GF-D8 (cell line): ENCODE measurements at regions not wholly inside any gene's neighbourhood (a gene's known extent, or its start where the extent isn't known, plus 50 kb on each side); places are given as distances from the start of the nearest gene placed in this dataset.
"Not testable (repeated sequence)": the region's sequence is repeated elsewhere in the genome, so short reads cannot be mapped to it uniquely, and the experiment has no call there.

Experiments
- DNase-seq: peaks from one replicate; lab custom pipeline; 2025; lab: John Stamatoyannopoulos, UW

DNA sequence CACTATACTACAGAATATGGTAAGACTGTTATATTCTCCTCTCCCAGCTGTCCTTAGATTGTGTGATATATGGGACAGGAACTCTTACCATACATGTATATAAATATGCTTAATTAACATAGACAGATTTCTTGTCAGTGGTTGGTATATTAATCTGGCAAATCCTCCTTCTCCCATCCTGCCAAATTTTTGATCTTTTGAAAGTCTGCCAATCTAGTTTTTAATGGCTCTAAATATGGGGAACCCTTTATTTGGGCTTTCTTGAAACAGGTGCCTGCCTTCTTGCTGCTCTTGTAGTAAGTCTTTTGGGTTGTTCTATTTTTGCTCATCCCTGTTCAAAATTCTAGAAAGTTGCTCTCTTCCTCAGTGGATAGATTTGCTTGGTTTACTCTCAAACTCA lies 63.5 kb downstream of the SPATA31D1 start:
- no peak for DNase-seq

DNA sequence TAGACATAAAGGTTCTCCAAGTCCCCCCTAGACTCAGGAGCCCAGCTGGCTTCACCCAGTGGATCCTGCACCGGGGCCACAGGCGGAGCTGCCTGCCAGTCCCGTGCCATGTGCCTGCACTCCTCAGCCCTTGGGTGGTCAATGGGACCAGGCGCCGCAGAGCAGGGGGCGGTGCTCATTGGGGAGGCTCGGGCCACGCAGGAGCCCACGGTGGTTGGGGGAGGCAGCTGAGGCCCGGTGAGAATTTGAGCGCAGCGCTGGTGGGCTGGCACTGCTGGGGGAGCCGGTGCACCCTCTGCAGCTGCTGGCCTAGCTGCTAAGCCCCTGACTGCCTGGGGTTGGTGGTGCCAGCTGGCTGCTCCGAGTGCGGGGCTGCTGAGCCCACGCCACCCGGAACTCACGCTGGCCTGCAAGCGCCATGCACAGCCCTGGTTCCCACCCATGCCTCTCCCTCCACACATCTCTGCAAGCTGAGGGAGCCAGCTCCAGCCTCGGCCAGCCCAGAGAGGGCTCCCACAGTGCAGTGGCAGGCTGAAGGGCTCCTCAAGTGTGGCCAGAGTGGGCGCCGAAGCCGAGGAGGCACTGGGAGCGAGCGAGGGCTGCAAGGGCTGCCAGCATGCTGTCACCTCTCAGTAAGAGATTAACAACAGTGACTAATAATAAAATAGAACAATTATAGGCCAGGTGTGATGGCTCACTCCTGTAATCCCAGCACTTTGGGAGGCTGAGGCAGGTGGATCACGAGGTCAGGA lies 65.9 kb downstream of the SPATA31D1 start:
- DNase-seq, result no peak

DNA sequence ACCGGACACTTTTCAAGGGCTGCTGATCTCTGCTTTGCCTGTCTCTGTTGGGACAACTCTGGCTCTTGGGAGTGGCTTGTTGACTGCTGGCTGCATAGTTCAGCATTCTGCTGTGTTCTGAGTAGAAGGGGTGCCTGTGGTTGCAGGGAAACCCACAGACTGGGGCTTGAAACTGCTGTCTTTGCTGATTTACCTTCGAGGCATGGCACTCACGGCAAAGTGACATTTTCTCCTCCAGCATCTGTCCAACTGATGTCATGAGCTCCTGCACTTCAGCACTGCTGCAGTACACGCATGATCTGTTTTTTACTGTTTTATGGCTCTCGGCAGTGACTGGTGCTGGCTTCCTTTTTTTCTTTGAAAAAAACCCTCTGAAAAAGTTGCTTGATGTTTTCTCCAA lies 69.2 kb downstream of the SPATA31D1 start:
- no peak for DNase-seq

DNA sequence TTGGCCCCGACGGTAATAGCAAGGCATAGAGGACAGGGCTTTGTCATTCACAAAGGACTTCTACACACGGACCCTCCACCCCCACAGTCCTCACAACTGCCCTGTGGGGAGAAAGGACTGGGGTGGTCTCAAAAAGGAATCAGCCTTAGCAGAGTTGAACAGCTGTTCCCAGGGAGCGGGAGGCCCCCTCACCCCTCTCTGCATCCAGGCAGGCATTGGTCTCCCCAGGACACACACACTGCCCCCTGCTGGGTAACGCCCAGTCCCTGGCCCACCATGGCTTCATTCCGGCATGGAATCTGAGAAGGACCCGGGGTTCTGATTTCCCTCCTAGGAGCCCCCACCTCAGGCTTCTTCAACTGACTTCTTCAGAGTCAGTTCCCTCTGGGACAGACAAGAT lies 73.2 kb downstream of the SPATA31D1 start:
- DNase-seq, result not testable (repeated sequence)

- DNase-seq, result no peak
These were observed 73.7 kb downstream of the SPATA31D1 start for GRCh38 chr9:82062245-82062644.

DNA sequence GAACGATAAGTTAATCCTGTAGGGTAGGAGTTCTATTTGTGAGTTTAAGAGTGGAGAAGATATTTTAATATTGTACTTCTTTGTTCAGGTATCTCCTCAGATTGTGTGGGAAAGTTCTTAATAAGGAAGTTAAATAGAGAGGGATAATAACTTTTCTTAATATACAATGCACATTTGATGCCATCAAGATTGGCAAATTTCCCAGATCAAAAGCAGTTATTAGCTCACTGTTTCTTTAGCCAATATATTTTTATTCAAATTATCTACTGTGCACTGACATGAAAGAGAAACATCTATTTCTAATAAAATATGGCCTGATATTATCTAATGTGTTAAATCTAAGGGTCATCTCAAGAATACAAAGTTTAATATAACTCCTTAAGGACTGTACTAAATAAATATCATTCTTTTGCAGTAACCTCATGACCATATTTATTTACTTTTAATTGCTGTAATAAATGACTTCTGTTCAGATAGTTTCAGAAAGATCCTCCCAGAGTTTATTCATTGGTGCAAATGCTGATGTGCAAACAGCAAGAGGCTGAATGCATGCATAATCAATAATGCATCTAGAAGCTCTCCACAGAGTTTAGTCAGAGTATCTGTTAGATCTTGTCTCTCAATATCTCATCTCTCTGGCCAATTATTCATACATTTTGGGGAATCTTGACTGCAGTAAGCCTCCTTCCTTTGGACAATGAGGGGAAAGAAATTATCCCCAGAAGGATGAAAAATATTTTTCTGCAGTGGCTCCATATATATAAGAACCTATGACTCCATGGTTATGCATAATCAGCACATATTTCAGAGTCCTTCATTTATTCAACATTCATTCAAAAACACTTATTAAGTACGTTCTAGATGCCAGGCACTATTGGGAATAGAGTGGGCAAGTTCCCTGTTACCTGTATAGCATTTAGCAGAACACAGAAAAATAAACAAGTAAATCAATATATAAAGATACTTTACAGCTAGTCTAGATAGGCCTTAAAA lies 85.3 kb downstream of the SPATA31D1 start:
- DNase-seq, result no peak

- DNase-seq, result no peak
These were observed 91.7 kb downstream of the SPATA31D1 start for GRCh38 chr9:82080265-82080664.

- DNase-seq, result no peak
These were observed 92.9 kb downstream of the SPATA31D1 start for GRCh38 chr9:82081496-82081895.

- DNase-seq, result no peak
These were observed 94.0 kb downstream of the SPATA31D1 start for GRCh38 chr9:82082563-82082962.

DNA sequence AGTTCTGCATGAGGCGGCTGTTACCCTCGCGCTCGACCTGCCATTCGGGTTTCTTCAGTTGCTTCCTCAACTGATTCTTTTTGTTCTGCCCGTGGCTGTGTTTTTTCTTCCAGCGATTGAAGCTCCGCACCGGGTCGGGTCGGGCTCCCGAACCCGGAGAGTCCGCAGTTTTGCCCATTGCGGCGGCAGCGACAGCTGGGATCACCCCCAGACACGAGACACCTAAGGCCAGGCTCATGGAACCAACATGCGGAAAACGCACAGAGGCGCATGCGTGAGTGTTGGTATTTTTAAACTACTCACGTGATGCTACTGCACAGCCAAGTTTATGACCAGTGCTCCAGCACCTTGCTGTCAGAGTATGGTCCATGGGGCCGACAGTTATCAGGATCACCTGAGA lies 100.0 kb downstream of the SPATA31D1 start:
- no peak for DNase-seq

DNA sequence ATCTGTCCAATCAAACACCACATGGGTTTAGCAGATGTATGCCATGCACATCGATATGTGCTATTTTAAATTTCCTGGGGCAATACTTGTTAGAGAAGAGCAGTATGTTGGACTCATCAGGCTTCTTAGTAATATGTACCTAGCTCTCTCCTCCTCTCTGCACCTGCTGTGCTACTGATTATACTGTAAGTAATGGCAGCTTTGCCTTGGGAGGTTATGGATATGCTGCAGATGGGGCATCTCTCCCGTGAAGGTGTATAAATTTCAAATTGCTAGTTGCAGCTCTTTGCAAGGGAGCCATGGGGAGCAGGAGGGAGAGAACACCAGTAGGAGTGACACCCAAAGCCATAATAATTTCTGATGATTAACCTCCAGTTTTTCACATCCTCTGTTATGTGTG lies 101.5 kb downstream of the SPATA31D1 start:
- DNase-seq, result no peak

- DNase-seq, result no peak
These were observed 102.5 kb downstream of the SPATA31D1 start for GRCh38 chr9:82091100-82091499.

GRCh38 chr9:82091610-82092009 lies 103.0 kb downstream of the SPATA31D1 start:
- no peak for DNase-seq

DNA sequence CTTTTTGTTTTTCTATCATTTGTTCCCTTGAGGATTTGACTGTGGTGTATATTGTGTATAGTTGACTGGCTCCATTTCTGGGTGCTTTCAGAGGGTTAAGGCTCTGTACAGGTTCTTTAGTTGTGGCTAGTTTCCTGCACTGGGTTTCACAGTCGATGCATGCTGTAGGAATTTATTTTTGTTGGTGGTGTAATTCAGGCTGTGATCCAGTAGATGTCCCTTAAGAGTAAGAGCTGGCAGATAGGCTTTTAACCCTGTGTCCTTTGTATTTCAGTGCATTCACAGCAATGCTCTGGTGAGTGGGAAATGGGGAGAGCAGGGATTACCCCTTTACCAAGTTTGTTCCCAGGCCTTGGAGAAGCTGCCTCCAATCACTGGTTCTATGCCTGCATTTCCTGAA lies 112.9 kb downstream of the SPATA31D1 start:
- no peak for DNase-seq

GRCh38 chr9:82104252-82104651 lies 115.7 kb downstream of the SPATA31D1 start:
- DNase-seq, result no peak

- DNase-seq, result no peak
These were observed 117.2 kb downstream of the SPATA31D1 start for GRCh38 chr9:82105729-82106128.

DNA sequence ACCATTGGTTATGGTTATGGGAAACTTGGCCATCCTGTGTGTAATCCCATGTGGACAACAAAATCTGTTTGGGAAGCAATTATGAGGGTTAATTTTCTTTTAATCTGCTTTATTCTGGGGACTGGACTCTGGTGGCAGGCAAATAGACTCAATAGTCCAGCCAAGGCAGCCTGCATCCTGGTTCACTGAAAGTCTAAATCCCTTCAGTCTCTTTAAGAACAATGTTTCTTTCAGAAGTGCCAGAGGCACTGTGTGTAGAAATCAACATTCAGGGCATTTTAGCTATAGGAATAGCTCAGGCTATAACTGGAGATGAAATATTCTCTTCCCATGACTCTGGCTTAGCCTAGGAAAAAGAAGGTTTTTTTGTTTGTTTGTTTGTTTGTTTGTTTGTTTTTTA lies 118.0 kb downstream of the SPATA31D1 start:
- DNase-seq, result no peak

DNA sequence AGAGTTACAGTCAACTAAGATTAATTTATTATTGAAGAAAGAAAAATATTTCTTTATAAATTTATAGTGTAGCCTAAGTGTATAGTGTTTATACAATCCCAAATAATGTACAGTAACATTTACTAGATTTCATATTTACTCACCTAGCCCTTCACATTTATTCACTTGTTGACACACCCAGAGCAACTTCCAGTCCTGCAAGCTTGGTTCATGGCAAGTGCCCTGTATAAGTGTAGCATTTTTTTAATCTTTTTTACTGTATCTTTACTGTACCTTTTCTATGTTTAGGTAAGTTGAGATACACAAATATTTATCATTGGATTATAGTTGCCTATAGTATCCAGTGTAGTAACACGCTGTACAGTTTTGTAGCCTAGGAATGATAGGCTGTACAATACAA lies 119.9 kb downstream of the SPATA31D1 start:
- no peak for DNase-seq

DNA sequence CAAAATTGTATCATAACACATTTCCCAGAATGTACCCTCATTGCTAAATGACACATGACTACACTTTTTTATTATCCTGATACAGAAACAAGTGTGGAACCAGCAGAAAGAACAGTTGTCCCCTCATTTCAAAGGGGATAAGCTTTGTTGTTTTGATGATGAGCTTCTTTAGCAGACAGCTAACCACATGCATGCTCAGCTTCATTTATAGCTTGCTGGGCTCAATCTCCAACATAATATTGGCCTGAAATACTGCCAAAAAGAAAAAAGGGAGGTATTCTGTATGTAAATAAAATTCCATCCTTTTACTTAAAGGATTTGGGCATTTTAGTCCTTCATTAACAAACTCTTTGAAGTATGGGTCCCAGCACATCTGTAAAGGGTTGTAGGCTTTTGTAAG lies 120.4 kb downstream of the SPATA31D1 start:
- no peak for DNase-seq

- DNase-seq, result no peak
These were observed 121.1 kb downstream of the SPATA31D1 start for GRCh38 chr9:82109626-82110025.

DNA sequence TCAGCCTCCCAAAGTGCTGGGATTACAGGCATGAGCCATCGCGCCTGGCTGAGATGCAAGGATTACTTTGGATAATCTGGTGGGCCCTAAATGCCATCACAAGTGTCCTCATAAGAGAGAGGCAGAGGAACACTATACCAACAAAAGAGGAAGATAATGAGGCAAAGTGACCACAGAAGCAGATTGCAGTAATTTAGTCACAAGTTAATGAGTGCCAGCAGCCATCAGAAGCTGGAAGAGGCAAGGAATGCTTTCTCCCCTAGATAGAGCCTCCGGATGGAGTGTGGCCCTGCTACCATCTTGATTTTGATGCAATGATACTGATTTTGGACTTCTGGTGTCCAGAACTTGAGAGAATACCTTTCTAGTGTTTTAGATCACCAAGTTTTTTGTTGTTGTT lies 122.3 kb downstream of the SPATA31D1 start:
- DNase-seq, result no peak

- no peak for DNase-seq
These were observed 126.8 kb downstream of the SPATA31D1 start for GRCh38 chr9:82115331-82115730.

DNA sequence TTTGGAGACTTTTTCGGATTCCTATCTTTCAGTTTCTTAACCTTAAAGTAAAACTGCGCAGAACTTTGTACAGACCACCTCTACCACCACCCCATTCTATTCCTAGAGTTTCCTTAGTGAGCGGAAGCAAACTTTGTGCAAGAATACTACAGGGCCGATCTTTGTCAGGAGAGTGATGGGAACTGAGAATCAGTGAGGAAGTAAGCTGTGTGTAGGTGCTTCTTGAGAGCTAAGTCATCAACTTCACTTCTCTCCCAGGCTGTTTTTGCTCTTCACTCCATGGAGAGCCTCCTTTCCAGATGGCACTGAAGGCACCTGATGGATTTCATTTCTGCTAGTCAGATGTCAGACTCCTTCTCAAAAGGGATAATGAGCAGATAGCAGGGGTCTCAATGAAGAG lies 127.3 kb downstream of the SPATA31D1 start:
- no peak for DNase-seq
